HepG2 (cell line): ENCODE measurements at regions not wholly inside any gene's neighbourhood (a gene's known extent, or its start where the extent isn't known, plus 50 kb on each side); places are given as distances from the start of the nearest gene placed in this dataset.

Source experiments
- AKAP8 ChIP-seq: sonication (generic); formaldehyde crosslinking; IDR thresholded peaks from 2 replicates; pipeline ENCODE4 v1.5.1; 2020; ENCODE audit warnings: mild to moderate bottlenecking, missing genetic modification reagents
- BHLHE40 ChIP-seq: IDR thresholded peaks from 2 replicates; pipeline ENCODE4 v1.6.1; 2011; ENCODE audit warnings: low read length, improper control_type of control experiment
- FOXP4 ChIP-seq: sonication (generic); formaldehyde crosslinking; IDR thresholded peaks from 2 replicates; pipeline ENCODE4 v1.4.0; 2020; ENCODE audit warnings: missing genetic modification reagents
- GABPB1 ChIP-seq: IDR thresholded peaks from 2 replicates; pipeline ENCODE4 v1.6.1; 2016; ENCODE audit warnings: mild to moderate bottlenecking, missing genetic modification reagents, moderate library complexity, missing compliant biosample characterization
- HDAC1 ChIP-seq: sonication (generic); formaldehyde crosslinking; IDR thresholded peaks from 2 replicates; pipeline ENCODE4 v1.5.1; 2020; ENCODE audit warnings: mild to moderate bottlenecking, missing genetic modification reagents
- HNF4G ChIP-seq, 2 experiments: sonication (generic) in 1 of 2; formaldehyde crosslinking in 1 of 2; IDR thresholded peaks; 2 replicates each; pipeline versions ENCODE4 v1.4.0 to v1.6.1; 2011 to 2020; ENCODE audit warnings: borderline replicate concordance in 2 of 2, low read depth in 2 of 2, mild to moderate bottlenecking in 2 of 2, low read length in 1 of 2, missing genetic modification reagents in 1 of 2, moderate library complexity in 1 of 2
- HNRNPL ChIP-seq: fragments of 200-400 bp; formaldehyde crosslinking; IDR thresholded peaks from 2 replicates; pipeline ENCODE4 v1.6.1; 2017; ENCODE audit warnings: mild to moderate bottlenecking, low read depth, low read length
- IKZF4 ChIP-seq: sonication (generic); formaldehyde crosslinking; IDR thresholded peaks from 2 replicates; pipeline ENCODE4 v1.5.1; 2020; ENCODE audit warnings: borderline replicate concordance, mild to moderate bottlenecking, low read depth, missing genetic modification reagents; ENCODE audit errors: not compliant biosample characterization
- IRX3 ChIP-seq: sonication (generic); formaldehyde crosslinking; IDR thresholded peaks from 2 replicates; pipeline ENCODE4 v1.8.1; 2023; ENCODE audit warnings: mild to moderate bottlenecking, low read depth, missing genetic modification reagents, borderline replicate concordance
- MLX ChIP-seq: IDR thresholded peaks from 2 replicates; pipeline ENCODE4 v1.6.1; 2016
- SUZ12 ChIP-seq: fragments of 150-350 bp; IDR thresholded peaks from 2 replicates; pipeline ENCODE4 v1.6.1; 2014; ENCODE audit warnings: low read depth, low read length
- TEAD3 ChIP-seq: optimal IDR thresholded peaks from 2 replicates; pipeline ENCODE3; 2016; ENCODE audit warnings: borderline replicate concordance
- TFDP2 ChIP-seq: sonication (generic); formaldehyde crosslinking; IDR thresholded peaks from 2 replicates; pipeline ENCODE4 v1.4.0; 2020; ENCODE audit warnings: missing genetic modification reagents
- ZFX ChIP-seq: sonication (generic); formaldehyde crosslinking; IDR thresholded peaks from 2 replicates; pipeline ENCODE4 v1.4.0; 2020; ENCODE audit warnings: mild to moderate bottlenecking, low read depth, missing genetic modification reagents, moderate library complexity
- ZNF446 ChIP-seq: sonication (generic); formaldehyde crosslinking; IDR thresholded peaks from 2 replicates; pipeline ENCODE4 v1.5.0; 2020; ENCODE audit warnings: mild to moderate bottlenecking, missing genetic modification reagents
- ZNF574 ChIP-seq: sonication (generic); formaldehyde crosslinking; IDR thresholded peaks from 2 replicates; pipeline ENCODE4 v1.4.0; 2020; ENCODE audit warnings: missing genetic modification reagents
- ZNF616 ChIP-seq: sonication (generic); formaldehyde crosslinking; IDR thresholded peaks from 2 replicates; pipeline ENCODE4 v1.5.0; 2020; ENCODE audit warnings: low read depth, mild to moderate bottlenecking, missing genetic modification reagents
- ZNF770 ChIP-seq: sonication (generic); formaldehyde crosslinking; IDR thresholded peaks from 2 replicates; pipeline ENCODE4 v1.5.0; 2020; ENCODE audit warnings: mild to moderate bottlenecking, missing genetic modification reagents

- TF ChIP-seq TEAD3 (CRISPR knock-in tag) (peak; percentile 90), HNF4G (IDR thresholded peaks at IDR 0.05; ENCODE audit: borderline replicate concordance, low read depth, low read length) (0 out of 2 replicates have a peak, but pooled peaks have one; percentile 11), HNF4G (CRISPR knock-in tag; IDR thresholded peaks at IDR 0.05; ENCODE audit: borderline replicate concordance, low read depth) (no peak), TFDP2 (no peak), BHLHE40 (0 out of 2 replicates have a peak, but pooled peaks have one; percentile 14), ZNF616 (CRISPR knock-in tag) (no peak), SUZ12 (no peak), MLX (CRISPR knock-in tag) (no peak), ZNF446 (CRISPR knock-in tag) (no peak), AKAP8 (CRISPR knock-in tag) (no peak), GABPB1 (peak; percentile 12; the same call in 1 of the 2 replicates), ZNF574 (CRISPR knock-in tag) (0 out of 2 replicates have a peak, but pooled peaks have one; percentile 27), ZFX (peak; percentile 62; the same call in 1 of the 2 replicates), FOXP4 (CRISPR knock-in tag) (0 out of 2 replicates have a peak, but pooled peaks have one; percentile 16), ZNF770 (CRISPR knock-in tag) (peak; percentile 52), IRX3 (CRISPR knock-in tag) (no peak), HNRNPL (0 out of 2 replicates have a peak, but pooled peaks have one; percentile 43), HDAC1 (CRISPR knock-in tag) (peak; percentile 29; the same call in 1 of the 2 replicates), IKZF4 (CRISPR knock-in tag) (no peak)
- TF ChIP-seq, all 625 proteins: peak for 39
These were observed 81.6 kb downstream of the PTGR3 start (continued) for GRCh38 chr18:75127143-75128021.
